22Rv1 (cell line): ENCODE measurements at regions not wholly inside any gene's neighbourhood (a gene's known extent, or its start where the extent isn't known, plus 50 kb on each side); places are given as distances from the start of the nearest gene placed in this dataset.
"Not testable (repeated sequence)": the region's sequence is repeated elsewhere in the genome, so short reads cannot be mapped to it uniquely, and the experiment has no call there.

Source experiments
- H3K27ac ChIP-seq: fragments of 450-650 bp; 2 replicates; pipeline ENCODE4 v1.5.1; 2017
- CTCF ChIP-seq: fragments of 450-650 bp; IDR thresholded peaks from 2 replicates; pipeline ENCODE4 v1.5.1; 2017; ENCODE audit warnings: mild to moderate bottlenecking
- ZFX ChIP-seq: fragments of 450-650 bp; IDR thresholded peaks from 2 replicates; pipeline ENCODE4 v1.6.1; 2017; ENCODE audit warnings: antibody characterized with exemption, borderline replicate concordance

GRCh38 chr6:119942078-119942752 is 592.7 kb upstream of the MAN1A1 start:
- TF ChIP-seq ZFX: no peak
- TF ChIP-seq CTCF: no peak
- H3K27ac ChIP-seq: no peak overlapping the region

- no peak overlapping the region for H3K27ac ChIP-seq
- TF ChIP-seq CTCF (no peak), ZFX (no peak)
Measured at GRCh38 chr6:119938752-119939151, 589.2 kb upstream of the MAN1A1 start.

- TF ChIP-seq CTCF: no peak
- TF ChIP-seq ZFX: no peak
- no peak overlapping the region for H3K27ac ChIP-seq
Measured at GRCh38 chr6:119934816-119935215, 585.3 kb upstream of the MAN1A1 start.

GRCh38 chr6:119929121-119929520 is 579.6 kb upstream of the MAN1A1 start:
- no peak overlapping the region for H3K27ac ChIP-seq
- no peak for TF ChIP-seq ZFX
- TF ChIP-seq CTCF: no peak

DNA sequence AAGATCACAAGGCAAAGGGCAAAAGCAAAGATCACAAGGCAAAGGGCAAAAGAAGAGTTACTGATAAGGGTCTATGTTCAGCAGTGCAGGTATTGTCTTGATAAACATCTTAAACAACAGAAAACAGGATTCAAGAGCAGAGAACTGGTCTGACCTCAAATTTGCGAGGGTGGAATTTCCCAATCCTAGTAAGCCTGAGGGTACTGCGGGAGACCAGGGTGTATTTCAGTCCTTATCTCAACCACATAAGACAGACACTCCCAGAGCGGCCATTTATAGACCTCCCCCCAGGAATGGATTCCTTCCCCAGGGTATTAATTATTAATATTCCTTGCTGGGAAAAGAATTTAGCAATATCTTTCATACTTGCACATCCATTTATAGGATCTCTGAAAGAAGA is 575.3 kb upstream of the MAN1A1 start:
- H3K27ac ChIP-seq: not testable (repeated sequence)

DNA sequence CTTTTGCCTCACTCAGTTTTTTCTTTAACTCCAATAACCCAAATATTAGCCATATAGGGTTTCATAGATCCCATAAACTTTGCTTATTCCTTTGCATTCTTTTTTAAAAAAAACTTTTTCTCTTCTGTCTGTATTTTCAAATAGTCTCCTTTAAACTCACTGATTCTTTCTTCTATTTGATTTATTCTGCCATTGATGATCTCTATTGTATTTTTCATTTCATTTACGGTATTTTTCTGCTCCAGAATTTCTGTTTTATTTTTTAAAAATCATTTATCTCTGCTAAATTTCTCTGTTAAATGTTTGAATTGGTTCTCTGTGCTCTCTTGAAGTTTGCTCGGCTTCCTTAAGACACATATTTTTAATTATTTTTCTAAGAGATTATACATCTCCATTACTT is 573.3 kb upstream of the MAN1A1 start:
- no peak overlapping the region for H3K27ac ChIP-seq
- TF ChIP-seq CTCF (no peak), ZFX (no peak)

- H3K27ac ChIP-seq: no peak overlapping the region
- TF ChIP-seq CTCF (no peak), ZFX (no peak)
Measured at GRCh38 chr6:119921491-119922010, 572.0 kb upstream of the MAN1A1 start.

- no peak overlapping the region for H3K27ac ChIP-seq
- no peak for TF ChIP-seq CTCF
- no peak for TF ChIP-seq ZFX
Measured at GRCh38 chr6:119917186-119917585, 567.6 kb upstream of the MAN1A1 start.
